COLO668 (cell line): ENCODE measurements at regions not wholly inside any gene's neighbourhood (a gene's known extent, or its start where the extent isn't known, plus 50 kb on each side); places are given as distances from the start of the nearest gene placed in this dataset.

Experiments
- DNase-seq: peaks from one replicate; lab custom pipeline; 2025; ENCODE audit not compliant: unreplicated experiment; lab: John Stamatoyannopoulos, UW

- DNase-seq = no peak
These were observed 200.0 kb downstream of the MANEA start for GRCh38 chr6:95777338-95777737.

- no peak for DNase-seq
These were observed 202.7 kb downstream of the MANEA start for GRCh38 chr6:95780037-95780436.

GRCh38 chr6:95784019-95784418 lies 206.7 kb downstream of the MANEA start:
- DNase-seq = no peak

DNA sequence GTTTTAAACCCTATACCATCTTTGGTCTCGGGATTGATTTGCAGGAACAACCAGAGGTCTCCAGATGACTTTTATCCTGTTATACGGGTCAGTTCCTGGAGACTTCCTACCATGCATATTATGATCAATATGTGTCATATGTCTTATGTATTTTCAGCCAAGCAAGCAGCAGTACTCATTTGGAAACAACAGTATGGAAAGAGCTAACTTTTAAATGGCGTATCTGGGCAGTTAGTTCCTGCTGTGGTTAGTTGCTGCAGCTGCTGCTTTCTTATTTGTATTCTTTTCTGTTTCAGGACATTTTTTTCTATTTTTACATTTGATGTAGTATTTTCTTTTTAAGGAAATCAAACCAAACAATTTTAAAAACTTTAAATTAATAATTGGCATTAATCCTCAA lies 207.5 kb downstream of the MANEA start:
- no peak for DNase-seq

- DNase-seq = no peak
These were observed 208.4 kb downstream of the MANEA start for GRCh38 chr6:95785785-95786184.

- no peak for DNase-seq
These were observed 209.5 kb downstream of the MANEA start for GRCh38 chr6:95786802-95787201.

- no peak for DNase-seq
These were observed 213.5 kb downstream of the MANEA start for GRCh38 chr6:95790787-95791186.

GRCh38 chr6:95794749-95795148 lies 217.4 kb downstream of the MANEA start:
- no peak for DNase-seq

GRCh38 chr6:95795927-95796326 lies 218.6 kb downstream of the MANEA start:
- DNase-seq = no peak

- no peak for DNase-seq
These were observed 218.7 kb upstream of the FUT9 start for GRCh38 chr6:95797054-95797453.

DNA sequence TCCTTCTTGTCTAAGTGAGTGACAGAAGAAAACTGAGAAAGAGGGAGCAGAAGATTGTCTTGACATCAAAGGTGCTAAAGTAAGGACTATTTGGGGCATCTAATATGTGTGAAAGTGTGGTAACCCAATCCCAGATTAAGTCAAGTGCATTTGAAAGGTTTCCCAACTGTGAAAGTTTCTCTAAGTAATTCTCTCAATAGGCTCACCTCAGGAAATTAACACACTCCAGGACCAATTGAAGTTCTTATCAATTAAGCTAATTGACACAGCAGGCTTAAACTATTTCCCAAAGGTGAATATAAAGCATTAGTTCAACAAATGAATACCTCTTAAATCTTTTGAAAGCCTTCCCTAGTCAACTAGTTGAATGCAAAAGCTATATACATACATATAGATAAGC lies 212.8 kb upstream of the FUT9 start:
- no peak for DNase-seq

GRCh38 chr6:95803889-95804288 lies 211.9 kb upstream of the FUT9 start:
- DNase-seq = no peak

DNA sequence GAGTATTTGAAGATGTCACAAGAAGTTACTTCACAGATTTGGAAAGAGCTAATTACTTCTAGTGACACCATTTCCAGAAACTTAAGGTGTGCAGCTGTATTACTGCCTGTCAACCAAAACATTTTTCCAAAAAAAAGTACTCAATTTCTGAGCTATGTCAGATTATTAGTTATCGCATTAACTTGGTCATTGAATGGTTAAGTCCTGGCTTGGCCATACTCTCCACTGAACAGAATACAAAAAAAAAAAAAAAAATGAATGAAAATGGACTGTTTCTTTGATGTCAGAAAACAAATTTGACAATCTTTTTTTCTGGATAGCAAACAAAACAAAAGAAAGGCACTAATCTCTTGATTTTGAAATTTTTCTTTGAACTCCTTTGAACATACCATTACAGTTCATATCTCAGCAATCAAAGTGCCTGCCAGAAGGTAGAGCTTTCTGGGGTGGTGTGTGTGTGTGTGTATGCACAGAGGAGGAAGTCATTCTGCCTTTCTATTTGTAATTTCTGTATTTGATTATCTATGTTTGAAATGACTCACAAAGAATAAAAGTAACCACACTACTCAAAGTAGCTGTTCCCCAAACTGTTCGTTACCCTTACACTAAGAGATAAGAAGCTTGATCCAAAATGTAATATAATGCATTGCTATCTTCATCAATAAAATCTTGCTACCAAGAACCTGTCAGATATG lies 210.8 kb upstream of the FUT9 start:
- no peak for DNase-seq

GRCh38 chr6:95805699-95806098 lies 210.1 kb upstream of the FUT9 start:
- DNase-seq = no peak

DNA sequence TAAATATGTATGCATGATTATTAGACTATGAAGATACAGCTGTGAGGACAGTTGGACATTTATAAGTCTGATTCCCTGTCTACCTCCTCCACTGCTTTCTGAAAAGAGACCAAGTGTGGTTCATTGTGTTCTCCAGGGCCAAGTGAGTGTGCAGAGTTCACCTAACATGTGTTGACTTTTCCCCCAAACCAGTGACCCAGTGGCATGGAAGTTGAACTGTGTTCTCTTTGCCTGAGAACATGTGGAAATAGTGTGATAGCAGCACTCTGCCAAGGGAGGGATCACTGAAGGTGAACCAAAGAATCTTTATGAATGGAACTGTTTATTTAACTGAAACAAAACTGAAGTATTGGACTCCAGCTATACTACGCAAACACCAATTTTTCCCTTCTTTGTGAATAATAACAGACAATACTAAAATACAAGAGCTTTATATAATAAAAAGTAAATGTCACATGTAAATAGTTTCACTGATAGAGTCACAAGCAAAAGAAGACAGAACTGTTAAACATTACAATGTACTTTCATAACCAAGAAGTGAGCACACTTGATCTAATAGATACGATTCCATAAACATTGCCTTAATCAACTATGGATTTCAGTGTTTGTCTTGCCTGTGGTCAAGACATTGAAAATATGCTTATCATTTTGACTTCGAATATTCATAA lies 200.3 kb upstream of the FUT9 start:
- no peak for DNase-seq

DNA sequence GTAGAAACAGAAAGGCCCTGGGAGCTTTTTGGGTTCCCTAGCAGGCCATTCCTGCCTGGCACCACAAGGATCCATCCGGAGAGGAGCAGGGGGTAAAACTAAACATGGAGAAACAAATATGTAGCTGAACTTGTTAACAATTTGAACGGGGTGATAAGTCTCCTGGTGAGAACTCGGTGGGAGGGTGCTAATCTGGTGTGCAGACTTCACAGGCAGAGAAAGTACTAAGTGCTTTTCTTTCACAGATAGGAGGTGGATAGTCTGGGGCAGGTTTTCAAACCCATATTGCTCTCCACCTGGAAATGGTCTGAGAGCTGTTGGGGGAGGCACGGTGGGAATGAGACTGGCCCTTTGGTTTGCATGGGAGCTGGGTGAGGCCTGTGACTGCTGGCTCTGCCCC lies 196.3 kb upstream of the FUT9 start:
- DNase-seq = no peak

- DNase-seq = no peak
These were observed 195.8 kb upstream of the FUT9 start for GRCh38 chr6:95819939-95820338.

DNA sequence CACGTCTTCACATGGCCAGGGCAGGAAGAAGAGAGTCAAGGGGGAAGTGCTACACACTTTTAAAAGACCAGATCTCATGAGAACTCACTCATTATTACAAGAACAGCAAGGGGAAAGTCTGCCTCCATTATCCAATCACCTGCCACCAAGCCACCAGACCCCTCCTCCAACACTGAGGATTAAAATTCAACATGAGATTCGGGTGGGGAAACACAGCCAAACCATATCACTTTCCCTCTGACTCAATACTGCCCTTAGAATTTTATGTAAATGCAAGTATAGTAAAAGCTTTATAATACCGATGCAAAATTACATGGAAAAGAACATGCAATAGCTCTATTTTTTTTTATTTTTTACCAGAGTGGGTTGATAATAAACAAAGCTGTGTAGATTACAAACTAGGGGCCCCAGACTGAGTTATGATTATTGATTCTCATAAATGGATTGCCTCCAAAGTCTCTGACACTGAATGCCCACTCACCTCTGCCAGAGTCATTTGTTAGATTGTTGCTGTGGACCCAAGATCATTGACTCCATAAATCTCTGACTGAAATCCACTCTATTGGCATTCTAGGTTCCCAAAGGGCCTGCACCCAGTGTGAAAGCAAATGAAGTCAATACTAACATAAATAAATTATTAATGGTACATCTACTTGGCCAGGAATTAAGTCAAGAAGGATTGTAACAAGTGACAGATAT lies 184.8 kb upstream of the FUT9 start:
- DNase-seq = no peak

- no peak for DNase-seq
These were observed 177.9 kb upstream of the FUT9 start for GRCh38 chr6:95837890-95838289.

- DNase-seq = no peak
These were observed 174.2 kb upstream of the FUT9 start for GRCh38 chr6:95841560-95841959.

GRCh38 chr6:95846652-95847051 lies 169.1 kb upstream of the FUT9 start:
- DNase-seq = no peak

DNA sequence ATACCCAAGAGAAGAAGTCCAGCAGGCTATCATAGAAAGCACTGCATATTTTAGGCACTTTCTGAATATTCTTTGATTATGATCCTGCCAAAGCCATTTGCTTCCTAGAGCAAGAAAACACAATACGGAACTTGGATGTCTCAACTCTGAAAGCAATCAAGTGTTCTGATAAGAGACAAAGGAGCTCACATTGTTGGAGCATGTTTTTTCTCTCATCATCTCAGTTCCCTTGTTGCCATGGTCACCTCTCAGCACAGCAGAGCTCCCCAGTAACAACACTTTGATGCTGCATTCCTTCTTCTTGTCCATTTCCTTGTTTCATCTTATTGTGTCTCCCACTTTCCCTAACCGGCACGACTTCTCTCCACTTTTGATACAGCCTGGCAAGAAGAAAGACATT lies 168.7 kb upstream of the FUT9 start:
- no peak for DNase-seq
